OCI-LY7 (cell line): ENCODE measurements at regions not wholly inside any gene's neighbourhood (a gene's known extent, or its start where the extent isn't known, plus 50 kb on each side); places are given as distances from the start of the nearest gene placed in this dataset.

Experiments used
- BruUV-seq: library from RNA; stranded (reverse); fragments of 400-500 nt; replicated peaks from 2 replicates; lab custom pipeline; 2021; lab: Mats Ljungman, UMichigan
- CTCF ChIA-PET: fragments of 300-600 bp; sonication (Branson Sonifier 250); formaldehyde crosslinking; loops from one replicate; lab custom pipeline; 2022; ENCODE audit warnings: antibody characterized with exemption; ENCODE audit not compliant: unreplicated experiment; lab: Charles Lee
- POLR2A ChIA-PET: fragments of 300-600 bp; sonication (Branson Sonifier 250); formaldehyde crosslinking; loops from one replicate; lab custom pipeline; 2022; ENCODE audit warnings: antibody characterized with exemption; lab: Charles Lee
- DNase-seq: peaks from one replicate; pipeline ENCODE4 v3.0.0-alpha.2; 2015; ENCODE audit warnings: low spot score
- H2AFZ ChIP-seq: fragments of 200-600 bp; sonication (generic), shearing (Covaris generic); 2 replicates; pipeline ENCODE4 v1.6.1; 2014; ENCODE audit warnings: mild to moderate bottlenecking, antibody characterized with exemption, low read length, moderate library complexity
- H3K27ac ChIP-seq: fragments of 200-600 bp; sonication (generic); 2 replicates; pipeline ENCODE4 v1.5.1; 2014; ENCODE audit warnings: mixed run types, low read depth, mild to moderate bottlenecking, moderate library complexity, low read length, inconsistent platforms; ENCODE audit not compliant: poor library complexity, severe bottlenecking
- H3K36me3 ChIP-seq: fragments of 200-600 bp; sonication (generic); 2 replicates; pipeline ENCODE4 v1.6.1; 2014; ENCODE audit warnings: mild to moderate bottlenecking, antibody characterized with exemption, low read length, moderate library complexity, mixed read lengths; ENCODE audit not compliant: insufficient read depth
- H3K4me1 ChIP-seq: fragments of 200-600 bp; sonication (generic); 2 replicates; pipeline ENCODE4 v1.5.1; 2014; ENCODE audit warnings: mild to moderate bottlenecking, low read length; ENCODE audit not compliant: insufficient read depth, poor library complexity, severe bottlenecking
- H3K4me2 ChIP-seq: fragments of 200-600 bp; sonication (generic); 2 replicates; pipeline ENCODE4 v1.6.1; 2014; ENCODE audit warnings: mild to moderate bottlenecking, low read length
- H3K4me3 ChIP-seq: fragments of 200-600 bp; sonication (generic); 2 replicates; pipeline ENCODE4 v1.5.1; 2014; ENCODE audit warnings: mild to moderate bottlenecking, low read depth, low read length; ENCODE audit not compliant: poor library complexity, severe bottlenecking
- H3K79me2 ChIP-seq: fragments of 200-600 bp; sonication (generic); 2 replicates; pipeline ENCODE4 v1.6.1; 2016; ENCODE audit warnings: low read depth, mild to moderate bottlenecking, low read length, moderate library complexity, mixed read lengths; ENCODE audit not compliant: insufficient read depth
- H3K9me2 ChIP-seq: fragments of 200-600 bp; sonication (generic); 2 replicates; pipeline ENCODE4 v1.6.1; 2016; ENCODE audit warnings: mild to moderate bottlenecking, low read length, mixed read lengths; ENCODE audit not compliant: insufficient read depth
- H3K9me3 ChIP-seq: fragments of 200-600 bp; sonication (generic); 2 replicates; pipeline ENCODE4 v1.6.1; 2014; ENCODE audit warnings: mild to moderate bottlenecking, mixed run types, low read length, mixed read lengths
- H4K20me1 ChIP-seq: fragments of 200-600 bp; sonication (generic); 2 replicates; pipeline ENCODE4 v1.6.1; 2014; ENCODE audit warnings: mild to moderate bottlenecking, antibody characterized with exemption, low read length, moderate library complexity, mixed read lengths; ENCODE audit not compliant: insufficient read depth
- CTCF ChIP-seq: fragments of 200-600 bp; sonication (generic); conservative IDR thresholded peaks from 2 replicates; pipeline ENCODE4 v1.5.1; 2014; ENCODE audit warnings: mild to moderate bottlenecking, antibody characterized with exemption, low read length, moderate library complexity, mixed read lengths
- EZH2phosphoT487 ChIP-seq: fragments of 200-600 bp; sonication (generic); IDR thresholded peaks from 2 replicates; pipeline ENCODE4 v1.6.1; 2018; ENCODE audit warnings: low read depth, borderline replicate concordance, mild to moderate bottlenecking, mixed run types, antibody characterized with exemption, low read length, moderate library complexity, mixed read lengths
- intact Hi-C: fragments of 100-400 bp; cut with micrococcal nuclease; formaldehyde crosslinking; loops from one replicate; pipeline ENCODE4 v1.10.0; 2022; ENCODE audit not compliant: unreplicated experiment

DNA sequence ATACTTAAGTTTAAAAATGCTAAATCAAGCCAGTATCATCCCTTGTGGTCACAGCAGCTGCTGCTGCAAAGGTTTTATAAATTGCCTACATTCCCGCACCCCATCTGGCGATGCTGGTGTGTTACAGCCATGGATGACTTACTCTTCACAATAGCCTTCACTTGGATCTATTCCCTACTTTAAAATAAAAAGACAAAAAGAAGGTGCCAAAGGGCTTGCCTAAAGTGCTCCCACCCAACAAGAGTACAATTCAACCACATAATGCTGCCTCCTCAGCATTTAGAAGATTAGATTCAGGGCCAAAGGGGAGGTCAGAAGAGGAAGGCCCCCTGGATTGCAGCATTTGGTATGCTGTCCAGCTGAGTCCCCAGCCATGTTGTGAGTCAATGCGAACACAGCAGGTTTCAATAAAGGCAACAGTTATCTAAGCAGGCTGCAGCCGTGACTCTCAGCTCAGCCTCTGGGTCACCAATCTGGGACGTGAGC, 176.1 kb downstream of the DAD1 start:
- Histone ChIP-seq H3K9me2 (no peaks in the 10 kb centered on the region), H3K27ac (no peak overlapping the region), H3K4me3 (no peak overlapping the region), H3K79me2 (no peaks in the 10 kb centered on the region), H2AFZ (peak overlapping the region; percentile 27; the same call in 1 of the 2 replicates), H3K4me2 (0 out of 2 replicates have a peak overlapping the region, but pooled peaks have one; percentile 3), H4K20me1 (no peaks in the 10 kb centered on the region), H3K36me3 (no peaks in the 10 kb centered on the region), H3K4me1 (peaks cover 38% of the 10 kb centered on the region), H3K9me3 (no peaks in the 10 kb centered on the region)
- intact Hi-C loops: no loop called here
- no peak for DNase-seq
- ChIA-PET CTCF (no interaction called here), POLR2A (interaction anchor here (0.9 to 1.6 kb wide), 3 partner anchors 10 to 46 kb away, joined by 3 to 10 read pairs (median 5); no protein-coding TSS in a partner anchor)
- BruUV-seq: no TSS peak
- no peak for TF ChIP-seq CTCF
- no peak for TF ChIP-seq EZH2phosphoT487

GRCh38 chr14:22411398-22412055, 177.5 kb downstream of the DAD1 start:
- H3K9me2 ChIP-seq: no peaks in the 10 kb centered on the region
- H3K4me1 ChIP-seq: peaks cover 32% of the 10 kb centered on the region
- H3K36me3 ChIP-seq: no peaks in the 10 kb centered on the region
- DNase-seq: no peak
- no peak overlapping the region for H3K4me2 ChIP-seq
- H4K20me1 ChIP-seq: no peaks in the 10 kb centered on the region
- no peaks in the 10 kb centered on the region for H3K9me3 ChIP-seq
- no peaks in the 10 kb centered on the region for H3K79me2 ChIP-seq
- ChIA-PET POLR2A (interaction anchor here (1.0 to 1.9 kb wide), 6 partner anchors 7 to 66 kb away, joined by 3 to 12 read pairs (median 6); no protein-coding TSS in a partner anchor), CTCF (no interaction called here)
- intact Hi-C loops: no loop called here
- H3K27ac ChIP-seq: no peak overlapping the region
- H2AFZ ChIP-seq: peak overlapping the region; percentile 27; the same call in 1 of the 2 replicates
- TF ChIP-seq CTCF: no peak
- TF ChIP-seq EZH2phosphoT487: no peak
- BruUV-seq: no TSS peak
- H3K4me3 ChIP-seq: no peak overlapping the region

DNA sequence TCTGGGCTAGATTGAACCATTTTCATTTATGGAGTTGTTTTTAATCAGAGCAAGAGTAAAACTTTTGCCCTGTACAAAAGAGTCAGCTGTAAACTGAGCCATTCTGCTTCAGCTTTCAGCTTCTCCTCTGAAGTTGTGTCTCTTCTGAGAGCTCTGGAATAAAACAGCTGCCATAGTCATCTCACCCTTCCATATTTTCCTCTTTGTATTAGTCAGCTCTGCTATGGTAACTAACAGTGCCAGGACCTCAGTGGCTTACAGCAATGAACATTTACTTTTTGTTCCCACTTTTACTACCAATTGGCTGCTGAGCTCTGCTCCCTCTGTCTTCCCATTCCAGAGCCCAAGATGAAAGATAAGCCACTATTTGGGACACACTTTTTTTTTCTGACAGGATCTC, 178.5 kb downstream of the DAD1 start:
- TF ChIP-seq EZH2phosphoT487 (no peak), CTCF (no peak)
- intact Hi-C loops: no loop called here
- Histone ChIP-seq H3K9me3 (no peaks in the 10 kb centered on the region), H3K27ac (no peak overlapping the region), H3K36me3 (no peaks in the 10 kb centered on the region), H3K9me2 (no peaks in the 10 kb centered on the region), H4K20me1 (no peaks in the 10 kb centered on the region), H3K4me2 (peak overlapping the region; percentile 17), H3K4me3 (no peak overlapping the region), H2AFZ (peak overlapping the region; percentile 56; the same call in 1 of the 2 replicates), H3K79me2 (no peaks in the 10 kb centered on the region), H3K4me1 (peaks cover 32% of the 10 kb centered on the region)
- CTCF ChIA-PET: no interaction called here
- no TSS peak for BruUV-seq
- DNase-seq: no peak
- POLR2A ChIA-PET: interaction anchor here (0.7 to 1.9 kb wide), 7 partner anchors 8 to 72 kb away, joined by 3 to 12 read pairs (median 5); no protein-coding TSS in a partner anchor
